NCI-H1417 (cell line): ENCODE measurements at regions not wholly inside any gene's neighbourhood (a gene's known extent, or its start where the extent isn't known, plus 50 kb on each side); places are given as distances from the start of the nearest gene placed in this dataset.
A peak's percentile ranks its signal among the peaks of the same experiment; 100 is the strongest.
"Not testable (repeated sequence)": the region's sequence is repeated elsewhere in the genome, so short reads cannot be mapped to it uniquely, and the experiment has no call there.

Experiments
- DNase-seq, 3 experiments: peaks; one replicate each; lab custom pipeline; 2025; lab: John Stamatoyannopoulos, UW

DNA sequence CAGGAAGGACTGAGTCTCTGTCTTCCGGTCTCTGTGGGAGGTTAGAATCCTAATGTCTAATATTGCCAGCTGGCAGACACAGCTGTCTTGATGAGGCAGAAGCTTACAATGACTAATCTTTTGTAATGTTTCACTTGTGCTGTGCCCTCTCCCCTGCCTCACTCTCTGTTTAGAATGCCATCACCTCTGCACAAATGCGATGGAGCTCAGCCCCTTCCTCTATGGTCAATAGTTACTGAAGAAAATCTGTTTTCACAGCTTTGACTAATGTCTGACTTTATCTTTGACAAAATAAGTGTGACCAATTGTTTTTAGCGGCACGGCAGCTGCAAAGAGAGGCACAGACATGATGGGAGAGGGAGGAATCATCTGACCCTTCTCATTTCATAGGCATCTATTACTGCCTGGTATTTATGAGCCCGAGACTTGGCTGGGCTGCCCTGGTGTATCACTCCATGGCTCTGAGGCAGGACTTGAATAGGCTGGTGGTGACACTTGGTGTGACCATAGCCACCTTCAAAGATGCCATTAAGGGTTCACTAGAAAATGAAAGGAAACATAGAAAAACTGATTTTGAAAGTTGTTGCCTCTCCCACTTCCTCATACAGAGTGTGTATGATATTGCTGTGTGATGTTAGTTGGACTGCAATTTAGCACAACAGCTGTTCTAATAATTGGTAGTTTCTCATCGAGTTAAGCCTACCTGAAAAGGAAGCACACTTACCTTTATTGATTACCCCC is 163.2 kb upstream of the NBPF11 start:
- no peak for DNase-seq

DNA sequence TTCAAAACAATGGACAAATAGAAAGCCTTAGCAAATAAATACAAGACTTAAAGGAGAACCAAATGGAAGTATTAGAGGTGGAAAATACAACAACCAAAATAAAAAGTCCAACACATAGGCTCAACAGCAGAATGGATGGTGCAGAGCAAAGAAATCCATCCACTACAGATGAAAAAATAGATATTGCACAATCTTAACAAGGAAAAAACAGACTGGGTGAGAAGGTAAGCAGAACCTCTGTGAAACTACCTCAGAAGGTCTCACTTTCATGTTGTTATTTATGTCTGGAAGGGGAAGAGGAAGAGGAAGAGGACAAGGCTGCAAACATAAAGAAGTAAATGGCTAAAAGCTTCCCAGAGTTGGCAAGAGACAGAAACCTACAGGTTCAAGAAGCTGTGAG is 158.7 kb upstream of the NBPF11 start:
- DNase-seq, result no peak

DNA sequence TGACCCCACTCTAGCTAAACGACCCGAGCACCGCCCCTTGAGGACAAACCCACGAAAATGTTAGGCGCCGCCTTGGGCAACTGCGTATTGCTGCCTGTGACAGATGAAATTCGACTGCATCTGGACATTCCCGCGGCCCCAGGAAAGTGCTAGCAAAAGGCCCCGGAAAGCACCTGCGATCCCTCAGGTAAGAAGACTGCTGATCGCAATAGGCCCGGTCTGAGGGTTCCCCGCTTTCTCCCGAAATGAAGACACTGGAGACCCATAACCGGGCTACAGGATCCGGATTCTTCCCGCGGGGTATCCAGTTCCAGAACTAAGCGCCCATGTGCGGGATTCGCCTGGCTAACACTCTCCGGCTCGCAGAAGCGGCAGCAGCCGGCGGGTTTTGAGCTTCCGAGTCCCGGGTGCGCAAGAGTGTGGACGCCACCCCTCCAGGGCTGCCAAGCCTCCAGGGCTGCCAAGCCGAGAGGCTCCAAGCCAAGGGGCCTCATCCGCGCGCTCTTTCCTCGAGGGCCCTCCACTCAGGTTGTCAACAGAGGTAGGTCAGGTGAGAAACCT is 157.9 kb upstream of the NBPF11 start:
- DNase-seq, result no peak

DNA sequence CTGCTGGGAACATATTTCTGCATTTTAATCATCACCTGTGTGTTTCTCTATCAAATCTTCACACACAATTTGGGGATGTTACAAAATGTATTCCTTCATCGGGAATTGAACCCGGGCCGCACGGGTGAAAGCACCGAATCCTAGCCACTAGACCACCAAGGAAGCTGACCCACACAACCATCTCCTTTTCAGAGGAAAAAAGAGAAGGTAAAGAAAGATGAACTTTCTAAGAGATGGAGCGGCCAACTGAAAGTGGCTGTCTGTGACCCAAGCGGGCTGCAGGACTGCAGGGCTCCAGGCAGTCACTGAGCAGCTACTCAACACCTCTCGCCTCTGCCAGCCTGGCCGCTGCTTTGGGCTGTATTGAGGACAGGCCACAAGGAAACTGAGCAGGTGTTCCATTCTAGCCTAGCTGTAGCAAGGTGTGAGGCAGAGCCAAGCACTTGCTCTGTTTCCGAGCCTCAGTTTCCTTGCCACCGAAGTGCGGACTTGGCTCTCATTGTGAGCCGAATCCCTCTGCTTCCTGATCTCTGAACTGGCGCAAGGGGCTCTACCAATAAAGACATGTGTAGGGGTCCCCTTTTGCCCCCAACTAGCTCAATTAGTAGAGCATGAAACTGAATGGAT is 156.9 kb upstream of the NBPF11 start:
- no peak for DNase-seq

DNA sequence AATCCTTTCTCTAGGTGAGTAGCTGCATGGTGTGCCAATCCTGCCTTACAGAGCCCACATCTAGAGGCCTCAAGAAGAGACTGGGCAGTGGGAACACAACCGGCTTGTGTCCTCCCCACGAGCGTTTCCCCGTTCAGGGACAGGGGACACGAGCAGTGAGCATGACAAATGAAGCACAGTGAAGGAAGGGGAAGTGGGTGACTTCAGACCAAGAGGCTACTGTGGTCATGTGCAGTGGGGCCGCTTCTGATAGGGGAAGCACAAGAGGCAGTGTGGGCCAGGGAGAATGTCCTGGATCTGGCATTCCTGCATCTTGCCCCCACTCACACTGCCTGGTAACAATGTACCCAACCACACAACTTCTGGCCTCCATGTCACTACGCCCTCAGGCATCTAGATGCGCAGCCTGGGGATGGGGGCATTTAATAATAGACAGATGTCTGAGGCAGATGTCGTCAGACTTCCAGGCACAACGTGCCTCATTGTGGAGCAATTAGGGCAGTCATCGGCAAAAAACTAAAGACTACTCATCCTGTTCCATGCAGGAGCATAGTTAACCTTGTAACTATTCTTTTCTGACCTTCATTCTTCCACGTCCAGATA is 155.6 kb upstream of the NBPF11 start:
- DNase-seq, result no peak

DNA sequence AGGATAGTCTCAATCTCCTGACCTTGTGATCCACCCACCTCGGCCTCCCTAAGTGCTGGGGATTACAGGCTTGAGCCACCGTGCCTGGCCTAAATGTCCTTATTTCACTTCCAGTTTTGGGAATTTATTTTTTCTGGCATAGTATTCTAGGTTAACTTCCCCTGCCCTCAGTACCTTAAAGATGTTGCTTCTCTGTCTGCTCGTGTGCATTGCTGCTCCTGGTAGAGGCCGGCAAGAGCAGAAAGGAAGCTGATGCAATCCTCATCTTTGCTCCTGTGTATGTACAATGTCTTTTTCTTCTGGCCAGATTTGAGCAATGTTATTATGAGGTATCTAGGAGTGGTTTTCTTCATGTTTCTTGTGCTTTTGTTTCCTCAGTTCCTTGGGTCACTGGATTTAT is 152.9 kb upstream of the NBPF11 start:
- DNase-seq, result not testable (repeated sequence)

DNA sequence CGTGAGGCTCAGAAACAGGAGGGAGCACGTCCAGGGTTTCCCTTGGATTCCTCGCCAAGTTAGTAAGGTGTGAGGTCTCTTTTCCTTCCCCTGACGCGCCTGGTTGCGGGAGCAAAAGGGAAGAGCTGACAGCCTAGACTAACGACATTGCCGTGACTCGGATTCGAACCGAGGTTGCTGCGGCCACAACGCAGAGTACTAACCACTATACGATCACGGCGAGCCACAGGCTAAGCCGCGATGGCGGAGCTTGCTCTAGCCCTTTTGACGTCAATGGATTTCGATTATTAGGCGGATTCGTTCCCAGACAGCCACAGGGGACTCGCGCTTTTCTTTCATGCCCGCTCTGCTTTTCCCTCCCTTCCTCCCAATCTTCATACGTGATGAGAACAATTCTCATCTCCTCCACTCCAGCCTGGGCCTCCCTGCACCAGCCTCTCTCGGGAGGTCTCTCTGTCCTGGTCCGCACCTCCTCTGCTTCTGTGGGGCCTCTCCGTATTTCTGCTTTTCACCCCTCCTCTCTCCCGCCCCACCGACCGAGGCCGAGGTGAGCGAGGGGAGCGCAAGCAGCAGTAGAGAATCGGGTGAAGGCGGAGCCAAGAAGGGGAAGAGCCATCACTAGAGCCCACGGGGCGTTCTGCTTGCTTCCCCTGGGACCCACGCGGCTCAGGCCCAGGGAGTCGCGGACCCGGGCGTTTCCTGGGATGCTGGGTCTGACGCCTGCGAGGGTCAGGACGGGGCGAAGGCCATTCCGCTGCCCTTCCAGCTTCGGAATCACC is 150.7 kb upstream of the NBPF11 start:
- not testable (repeated sequence) for DNase-seq

DNA sequence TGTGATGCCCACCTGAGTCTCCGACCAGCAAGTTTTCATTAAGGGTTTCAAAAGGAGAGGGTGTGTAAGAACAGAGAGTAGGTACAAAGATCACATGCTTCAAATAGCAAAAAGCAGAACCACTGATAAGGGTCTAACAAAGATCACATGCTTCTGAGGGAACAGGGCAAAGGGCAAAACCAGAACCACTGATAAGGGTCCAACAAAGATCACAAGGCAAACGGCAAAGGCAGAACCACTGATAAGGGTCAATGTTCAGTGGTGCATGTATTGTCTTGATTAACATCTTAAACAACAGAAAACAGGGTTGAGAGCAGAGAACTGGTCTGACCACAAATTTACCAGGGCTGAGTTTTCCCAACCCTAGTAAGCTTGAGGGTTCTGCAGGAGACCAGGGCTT is 145.8 kb upstream of the NBPF11 start:
- not testable (repeated sequence) for DNase-seq

DNA sequence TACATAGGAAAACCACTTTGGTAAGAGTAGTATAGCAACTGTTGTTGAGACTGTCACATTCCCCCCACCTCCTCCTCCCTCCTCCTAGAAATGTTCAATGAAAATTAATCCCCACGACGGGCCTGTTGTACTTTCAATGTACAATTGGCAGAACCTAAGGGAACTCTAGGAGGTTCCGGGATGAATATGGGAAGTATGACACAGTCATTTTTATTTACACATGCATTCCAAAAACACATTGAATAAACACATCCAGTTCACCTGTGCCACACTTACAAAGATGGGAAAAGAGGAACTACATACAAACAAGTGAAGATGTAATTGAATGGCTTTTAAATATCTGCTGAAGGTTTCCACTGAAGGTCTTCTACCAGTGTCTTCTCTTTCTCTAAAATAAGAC is 144.4 kb upstream of the NBPF11 start:
- no peak for DNase-seq

DNA sequence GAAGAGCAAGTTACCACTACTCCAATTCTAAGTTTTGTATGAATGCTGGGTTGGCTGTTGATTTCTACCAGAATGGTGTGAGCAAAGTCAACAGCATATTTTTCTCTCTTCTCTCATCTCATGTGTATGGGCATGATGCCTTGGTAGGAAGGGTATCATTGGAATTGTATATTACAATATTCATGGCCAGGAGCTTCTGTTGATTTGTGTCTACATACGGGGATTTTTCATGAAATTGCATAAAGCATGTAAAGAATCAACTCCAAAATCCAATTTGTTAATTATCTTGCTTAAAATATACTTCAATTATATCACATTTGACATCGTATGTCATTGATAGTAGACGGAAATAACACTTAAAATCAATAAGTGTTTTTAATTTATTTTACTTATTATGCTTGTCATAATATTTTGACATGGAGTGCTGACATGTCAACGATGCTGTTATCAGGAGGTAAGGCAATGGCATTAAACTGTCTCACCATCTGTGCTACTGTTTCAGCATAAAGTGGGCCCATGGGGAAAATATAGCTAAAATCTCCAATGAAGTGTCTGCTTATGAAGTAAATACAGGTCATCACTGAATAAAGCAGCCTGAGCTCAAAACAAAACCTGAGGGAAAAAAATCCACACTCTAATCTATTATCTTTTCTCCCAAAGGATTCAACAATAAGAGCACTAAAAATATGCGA is 142.2 kb upstream of the NBPF11 start:
- peak in 2 of 3 experiments; percentile 20 to 31 for DNase-seq

DNA sequence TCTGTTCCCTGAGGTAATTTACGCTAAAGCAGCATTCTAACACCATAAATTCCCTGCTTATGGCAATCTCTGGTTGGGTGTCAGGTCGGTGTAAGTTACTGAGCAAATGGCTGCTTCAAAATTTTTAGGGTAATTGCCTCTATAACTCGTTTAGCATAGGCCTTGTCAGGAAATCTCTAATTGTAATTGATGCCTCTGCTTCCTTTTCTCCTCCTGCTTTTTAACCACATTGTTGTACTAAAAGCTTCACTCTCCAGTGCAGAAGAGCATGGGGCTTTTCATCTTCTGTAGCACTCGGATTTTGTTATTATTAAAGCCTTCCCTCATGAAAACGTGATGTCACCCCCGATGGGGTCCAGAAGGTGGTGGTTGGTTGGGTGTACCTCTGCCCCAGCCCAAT is 141.6 kb upstream of the NBPF11 start:
- DNase-seq, result no peak

DNA sequence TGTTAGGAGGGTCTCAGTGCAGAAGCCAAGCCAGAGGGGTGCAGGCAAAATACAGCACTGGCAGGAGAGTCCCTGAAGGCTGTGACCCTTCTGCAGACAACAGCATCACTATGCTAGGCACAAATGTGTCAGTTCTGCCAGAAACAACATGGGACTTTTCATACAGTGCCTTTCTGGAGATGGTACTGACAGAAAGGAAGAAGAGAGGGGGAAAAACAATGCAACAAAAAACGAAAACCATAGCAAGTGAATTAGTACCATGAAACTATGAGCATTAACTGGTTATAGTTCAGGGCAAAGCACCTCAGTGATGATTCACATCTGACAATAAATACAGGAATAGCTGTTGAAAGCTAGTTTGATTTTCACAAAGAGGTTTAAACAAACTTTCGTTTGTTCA is 140.8 kb upstream of the NBPF11 start:
- DNase-seq, result no peak

DNA sequence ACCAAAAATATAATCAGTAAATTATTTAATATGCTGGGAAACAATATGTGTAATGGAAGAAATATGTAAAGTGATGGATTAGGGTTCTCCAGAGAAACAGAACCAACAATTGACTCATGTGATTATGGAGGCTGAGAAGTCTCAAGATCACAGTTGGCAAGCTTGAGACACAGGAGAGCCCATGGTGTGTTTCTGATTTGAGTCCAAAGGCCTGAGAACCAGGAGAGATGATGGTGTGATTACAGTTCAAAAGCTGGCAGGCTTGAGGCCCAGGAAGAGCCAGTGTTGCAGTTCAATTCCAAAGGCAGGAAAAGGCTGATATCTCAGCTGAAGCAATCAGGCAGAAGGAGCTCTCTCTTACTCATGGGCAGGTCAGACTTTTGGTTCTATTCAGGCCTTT is 138.8 kb upstream of the NBPF11 start:
- no peak for DNase-seq

DNA sequence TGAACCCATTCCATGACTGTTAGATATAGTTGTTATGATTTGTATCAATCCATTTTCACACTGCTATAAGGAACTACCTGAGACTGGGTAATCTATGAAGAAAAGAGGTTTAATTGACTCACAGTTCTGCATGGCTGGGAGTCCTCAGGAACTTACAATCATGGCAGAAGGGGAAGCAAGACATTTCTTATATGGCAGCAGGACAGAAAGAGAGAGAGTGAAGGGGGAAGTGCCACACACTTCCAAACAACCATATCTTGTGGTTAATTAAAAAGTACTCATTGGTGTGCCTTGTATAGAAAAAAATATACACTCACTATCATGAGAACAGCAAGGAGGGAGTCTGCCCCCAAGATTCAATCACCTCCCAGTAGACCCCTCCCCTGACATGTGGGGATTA is 137.6 kb upstream of the NBPF11 start:
- DNase-seq, result no peak

DNA sequence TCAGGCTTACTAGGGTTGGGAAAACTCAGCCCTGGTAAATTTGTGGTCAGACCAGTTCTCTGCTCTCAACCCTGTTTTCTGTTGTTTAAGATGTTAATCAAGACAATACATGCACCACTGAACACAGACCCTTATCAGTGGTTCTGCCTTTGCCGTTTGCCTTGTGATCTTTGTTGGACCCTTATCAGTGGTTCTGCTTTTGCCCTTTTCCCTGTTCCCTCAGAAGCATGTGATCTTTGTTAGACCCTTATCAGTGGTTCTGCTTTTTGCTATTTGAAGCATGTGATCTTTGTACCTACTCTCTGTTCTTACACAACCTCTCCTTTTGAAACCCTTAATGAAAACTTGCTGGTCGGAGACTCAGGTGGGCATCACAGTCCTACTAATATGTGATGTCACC is 133.9 kb upstream of the NBPF11 start:
- not testable (repeated sequence) for DNase-seq

DNA sequence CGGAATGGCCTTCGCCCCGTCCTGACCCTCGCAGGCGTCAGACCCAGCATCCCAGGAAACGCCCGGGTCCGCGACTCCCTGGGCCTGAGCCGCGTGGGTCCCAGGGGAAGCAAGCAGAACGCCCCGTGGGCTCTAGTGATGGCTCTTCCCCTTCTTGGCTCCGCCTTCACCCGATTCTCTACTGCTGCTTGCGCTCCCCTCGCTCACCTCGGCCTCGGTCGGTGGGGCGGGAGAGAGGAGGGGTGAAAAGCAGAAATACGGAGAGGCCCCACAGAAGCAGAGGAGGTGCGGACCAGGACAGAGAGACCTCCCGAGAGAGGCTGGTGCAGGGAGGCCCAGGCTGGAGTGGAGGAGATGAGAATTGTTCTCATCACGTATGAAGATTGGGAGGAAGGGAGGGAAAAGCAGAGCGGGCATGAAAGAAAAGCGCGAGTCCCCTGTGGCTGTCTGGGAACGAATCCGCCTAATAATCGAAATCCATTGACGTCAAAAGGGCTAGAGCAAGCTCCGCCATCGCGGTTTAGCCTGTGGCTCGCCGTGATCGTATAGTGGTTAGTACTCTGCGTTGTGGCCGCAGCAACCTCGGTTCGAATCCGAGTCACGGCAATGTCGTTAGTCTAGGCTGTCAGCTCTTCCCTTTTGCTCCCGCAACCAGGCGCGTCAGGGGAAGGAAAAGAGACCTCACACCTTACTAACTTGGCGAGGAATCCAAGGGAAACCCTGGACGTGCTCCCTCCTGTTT is 128.9 kb upstream of the NBPF11 start:
- not testable (repeated sequence) for DNase-seq

DNA sequence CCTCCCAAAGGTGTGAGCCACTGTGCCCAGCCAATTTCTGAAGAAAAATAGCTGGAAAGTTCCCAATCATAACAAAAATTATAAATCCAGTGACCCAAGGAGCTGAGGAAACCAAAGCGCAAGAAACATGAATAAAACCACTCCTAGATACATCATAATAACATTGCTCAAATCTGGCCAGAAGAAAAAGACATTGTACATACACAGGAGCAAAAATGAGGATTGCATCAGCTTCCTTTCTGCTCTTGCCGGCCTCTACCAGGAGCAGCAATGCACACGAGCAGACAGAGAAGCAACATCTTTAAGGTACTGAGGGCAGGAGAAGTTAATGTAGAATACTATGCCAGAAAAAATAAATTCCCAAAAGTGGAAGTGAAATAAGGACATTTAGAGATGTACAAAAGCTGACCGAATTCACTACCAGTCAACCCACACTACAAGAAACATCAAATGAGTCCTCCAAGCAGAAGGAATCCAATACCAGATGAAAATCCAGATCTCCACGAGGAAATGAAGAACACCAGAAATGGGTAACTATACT is 127.0 kb upstream of the NBPF11 start:
- not testable (repeated sequence) for DNase-seq

DNA sequence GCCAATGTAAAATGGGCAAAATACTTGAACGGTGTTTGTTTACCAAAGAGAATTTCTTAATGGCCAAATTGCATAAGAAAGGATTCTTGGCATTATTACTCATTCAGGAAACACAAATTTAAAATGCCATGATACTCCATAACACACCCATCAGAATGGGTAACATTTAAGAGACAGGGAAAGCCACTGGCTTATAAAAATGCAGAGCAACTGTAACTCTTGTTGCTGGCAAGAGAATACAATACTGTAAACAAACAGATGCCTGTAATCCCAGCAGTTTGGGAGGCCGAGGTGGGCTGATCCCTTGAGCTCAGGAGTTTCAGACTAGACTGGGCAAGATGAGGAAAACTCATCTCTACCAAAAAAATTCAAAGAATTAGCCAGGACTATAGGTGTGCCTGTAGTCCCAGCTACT is 125.8 kb upstream of the NBPF11 start:
- not testable (repeated sequence) for DNase-seq

DNA sequence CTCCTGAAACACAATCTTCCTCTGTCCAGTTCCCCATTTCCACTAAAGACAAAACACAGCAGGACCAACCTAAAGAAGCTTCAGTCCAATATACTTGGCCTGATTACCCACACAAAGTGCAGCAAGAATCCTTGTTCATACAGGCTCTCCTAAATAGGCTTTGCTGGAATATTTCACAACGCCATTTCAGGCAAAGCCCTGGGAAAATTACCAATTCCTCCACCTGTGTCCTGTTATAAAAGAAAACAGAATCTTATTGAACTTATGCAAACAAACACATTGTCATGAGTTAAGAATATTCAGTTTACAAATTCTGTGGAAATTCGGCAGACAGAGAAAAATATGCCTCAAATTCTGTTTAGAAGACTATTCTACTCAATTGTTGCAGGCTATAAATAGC is 115.0 kb upstream of the NBPF11 start:
- DNase-seq, result not testable (repeated sequence)
